Fibroblast of pulmonary artery (primary cell): ENCODE measurements at regions not wholly inside any gene's neighbourhood (a gene's known extent, or its start where the extent isn't known, plus 50 kb on each side); places are given as distances from the start of the nearest gene placed in this dataset.

Experiments
- DNase-seq: peaks from one replicate; pipeline ENCODE4 v3.0.0-alpha.2; 2010; ENCODE audit warnings: low read depth
- H3K4me3 ChIP-seq: replicated peaks from 2 replicates; pipeline ENCODE4 v1.5.1; 2011; ENCODE audit warnings: low read depth, mild to moderate bottlenecking, control low read depth, low read length, moderate library complexity
- CTCF ChIP-seq: IDR thresholded peaks from 2 replicates; pipeline ENCODE4 v1.5.1; 2011; ENCODE audit warnings: mild to moderate bottlenecking, control low read depth, low read length, inconsistent platforms; ENCODE audit errors: missing control alignments

GRCh38 chr3:28634019-28634418 is 285.4 kb upstream of the AZI2 start:
- no peak overlapping the region for H3K4me3 ChIP-seq
- DNase-seq, result no peak
- no peak for TF ChIP-seq CTCF

- H3K4me3 ChIP-seq, result no peak overlapping the region
- no peak for DNase-seq
- no peak for TF ChIP-seq CTCF
Observed at GRCh38 chr3:28637742-28638141, 289.1 kb upstream of the AZI2 start.

GRCh38 chr3:28645149-28645548 is 296.5 kb upstream of the AZI2 start:
- no peak for DNase-seq
- TF ChIP-seq CTCF, result no peak
- H3K4me3 ChIP-seq, result no peak overlapping the region

GRCh38 chr3:28646435-28646834 is 297.8 kb upstream of the AZI2 start:
- TF ChIP-seq CTCF, result no peak
- DNase-seq, result no peak
- no peak overlapping the region for H3K4me3 ChIP-seq

GRCh38 chr3:28649266-28649665 is 300.6 kb upstream of the AZI2 start:
- DNase-seq, result no peak
- no peak overlapping the region for H3K4me3 ChIP-seq
- no peak for TF ChIP-seq CTCF

GRCh38 chr3:28651159-28651558 is 302.5 kb upstream of the AZI2 start:
- no peak for TF ChIP-seq CTCF
- peak; percentile 3 for DNase-seq
- no peak overlapping the region for H3K4me3 ChIP-seq

GRCh38 chr3:28664123-28664522 is 315.5 kb upstream of the AZI2 start:
- H3K4me3 ChIP-seq, result no peak overlapping the region
- TF ChIP-seq CTCF, result no peak
- DNase-seq, result no peak
